Uterus (tissue), 3 donors: ENCODE measurements at regions not wholly inside any gene's neighbourhood (a gene's known extent, or its start where the extent isn't known, plus 50 kb on each side); places are given as distances from the start of the nearest gene placed in this dataset.

ENCODE experiments used
- DNase-seq, 2 donors: peaks; one replicate each; pipeline ENCODE4 v3.0.0-alpha.2; 2019 to 2020
- H3K27ac ChIP-seq, 2 donors: fragments of 200-600 bp; sonication (generic); 1 replicate in 1 of 2; 2 replicates in 1 of 2; pipeline ENCODE4 v1.5.1; 2016 to 2018
- H3K27me3 ChIP-seq, 2 donors: fragments of 200-600 bp; sonication (generic); one replicate each; pipeline ENCODE4 v1.5.1; 2018 to 2019; ENCODE audit warnings: control low read depth in 1 of 2
- H3K36me3 ChIP-seq, 2 donors: fragments of 200-600 bp; sonication (generic); one replicate each; pipeline ENCODE4 v1.5.1; 2019; ENCODE audit warnings: control low read depth in 1 of 2
- H3K4me1 ChIP-seq, 2 donors: fragments of 200-600 bp; sonication (generic); one replicate each; pipeline ENCODE4 v1.5.1; 2018 to 2019; ENCODE audit warnings: control low read depth in 1 of 2
- H3K4me3 ChIP-seq, 2 donors: fragments of 200-600 bp; sonication (generic); 1 replicate in 1 of 2; 2 replicates in 1 of 2; pipeline ENCODE4 v1.5.1; 2018 to 2019; ENCODE audit warnings: mild to moderate bottlenecking in 1 of 2
- H3K9me3 ChIP-seq, 2 donors: fragments of 200-600 bp; sonication (generic); one replicate each; pipeline ENCODE4 v1.5.1; 2019; ENCODE audit warnings: control low read depth in 1 of 2
- POLR2A ChIP-seq, 2 donors: fragments of 450-650 bp; IDR thresholded peaks; one replicate each; pipeline ENCODE4 v1.6.1; 2016; ENCODE audit warnings: antibody characterized with exemption in 2 of 2, mild to moderate bottlenecking in 1 of 2, moderate library complexity in 1 of 2
- intact Hi-C: fragments of 100-400 bp; cut with DNase I; formaldehyde crosslinking; loops from one replicate; pipeline ENCODE4 v1.15.1; 2023; ENCODE audit warnings: low total_unique reads
- TF ChIP-seq, protein P1 (sequence below), 4 experiments: fragments of 200-600 bp in 2 of 4; fragments of 450-650 bp in 2 of 4; sonication (generic) in 2 of 4; IDR thresholded peaks; one replicate each; pipeline ENCODE4 v1.5.1; 2016 to 2019; ENCODE audit warnings: antibody characterized with exemption in 4 of 4, mild to moderate bottlenecking in 2 of 4, moderate library complexity in 1 of 4
- donor health status: DM: yes; HTN: yes; CAD: no.

DNA sequence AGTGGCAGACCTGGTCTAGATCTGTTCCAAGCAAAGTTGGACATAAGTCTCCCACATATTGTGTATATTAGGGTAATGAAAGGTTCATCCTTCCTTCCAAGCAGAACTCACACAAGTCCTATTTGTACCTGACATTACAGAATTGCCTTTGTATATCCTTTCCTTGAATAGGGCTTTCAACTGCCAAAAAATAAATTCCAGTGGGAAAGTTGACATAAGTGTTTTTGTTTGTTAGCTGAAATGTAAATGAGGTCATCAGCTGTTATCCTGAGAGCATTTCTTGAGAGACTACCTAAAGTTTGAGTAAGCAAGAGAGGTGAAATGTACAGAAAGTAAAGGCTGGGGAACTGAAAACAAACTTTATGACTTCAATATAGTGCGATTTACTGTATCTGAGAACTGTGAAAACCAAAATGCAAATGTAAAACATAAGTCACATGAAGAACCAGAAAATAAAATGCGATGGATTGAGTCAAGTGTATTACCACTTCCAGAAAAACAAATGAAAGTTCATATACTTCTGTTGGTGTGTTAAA is 527.3 kb upstream of the SEMA3D start:
- no peak for TF ChIP-seq POLR2A (IDR thresholded peaks at IDR 0.05)
- TF ChIP-seq, protein P1, sequence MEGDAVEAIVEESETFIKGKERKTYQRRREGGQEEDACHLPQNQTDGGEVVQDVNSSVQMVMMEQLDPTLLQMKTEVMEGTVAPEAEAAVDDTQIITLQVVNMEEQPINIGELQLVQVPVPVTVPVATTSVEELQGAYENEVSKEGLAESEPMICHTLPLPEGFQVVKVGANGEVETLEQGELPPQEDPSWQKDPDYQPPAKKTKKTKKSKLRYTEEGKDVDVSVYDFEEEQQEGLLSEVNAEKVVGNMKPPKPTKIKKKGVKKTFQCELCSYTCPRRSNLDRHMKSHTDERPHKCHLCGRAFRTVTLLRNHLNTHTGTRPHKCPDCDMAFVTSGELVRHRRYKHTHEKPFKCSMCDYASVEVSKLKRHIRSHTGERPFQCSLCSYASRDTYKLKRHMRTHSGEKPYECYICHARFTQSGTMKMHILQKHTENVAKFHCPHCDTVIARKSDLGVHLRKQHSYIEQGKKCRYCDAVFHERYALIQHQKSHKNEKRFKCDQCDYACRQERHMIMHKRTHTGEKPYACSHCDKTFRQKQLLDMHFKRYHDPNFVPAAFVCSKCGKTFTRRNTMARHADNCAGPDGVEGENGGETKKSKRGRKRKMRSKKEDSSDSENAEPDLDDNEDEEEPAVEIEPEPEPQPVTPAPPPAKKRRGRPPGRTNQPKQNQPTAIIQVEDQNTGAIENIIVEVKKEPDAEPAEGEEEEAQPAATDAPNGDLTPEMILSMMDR (IDR thresholded peaks at IDR 0.05): no peak
- no peak for DNase-seq
- intact Hi-C loops: no loop called here
- no peaks in the 10 kb centered on the region for H3K9me3 ChIP-seq
- H3K27ac ChIP-seq: no peak overlapping the region
- no peak overlapping the region for H3K4me3 ChIP-seq
- H3K27me3 ChIP-seq: no peaks in the 10 kb centered on the region
- H3K4me1 ChIP-seq: no peaks in the 10 kb centered on the region
- no peaks in the 10 kb centered on the region for H3K36me3 ChIP-seq

- Histone ChIP-seq H3K27me3 (no peaks in the 10 kb centered on the region), H3K36me3 (no peaks in the 10 kb centered on the region), H3K9me3 (no peaks in the 10 kb centered on the region), H3K4me3 (no peak overlapping the region), H3K4me1 (no peaks in the 10 kb centered on the region), H3K27ac (no peak overlapping the region)
- no peak for DNase-seq
- no peak for TF ChIP-seq POLR2A (IDR thresholded peaks at IDR 0.05)
- TF ChIP-seq, protein P1 (IDR thresholded peaks at IDR 0.05): no peak
- intact Hi-C loops: no loop called here
These were observed 526.3 kb upstream of the SEMA3D start for GRCh38 chr7:85713171-85713570.

GRCh38 chr7:85711894-85712293 is 525.0 kb upstream of the SEMA3D start:
- no peak for TF ChIP-seq POLR2A (IDR thresholded peaks at IDR 0.05)
- TF ChIP-seq, protein P1 (IDR thresholded peaks at IDR 0.05): no peak
- H3K27me3 ChIP-seq: no peaks in the 10 kb centered on the region
- intact Hi-C loops: no loop called here
- no peak overlapping the region for H3K27ac ChIP-seq
- no peaks in the 10 kb centered on the region for H3K4me1 ChIP-seq
- H3K36me3 ChIP-seq: no peaks in the 10 kb centered on the region
- DNase-seq: no peak
- no peaks in the 10 kb centered on the region for H3K9me3 ChIP-seq
- no peak overlapping the region for H3K4me3 ChIP-seq

DNA sequence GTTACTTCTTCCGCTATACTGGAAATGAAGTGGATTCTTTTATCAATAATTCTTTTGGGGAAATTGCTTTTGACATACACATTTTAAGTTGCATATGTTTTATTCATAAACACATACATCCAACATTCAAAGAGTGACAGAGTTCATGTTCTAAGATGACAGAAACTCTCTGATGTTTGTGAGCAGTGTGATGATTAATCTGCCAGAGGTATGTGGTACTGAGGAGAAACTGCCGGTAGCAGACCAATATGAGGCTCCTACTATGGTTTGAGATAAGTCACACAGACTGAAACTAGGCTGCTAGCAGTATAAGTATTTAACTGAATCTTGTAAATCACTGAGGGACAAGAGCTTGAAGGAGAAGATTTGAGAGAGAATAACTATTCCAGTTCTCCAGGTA is 524.1 kb upstream of the SEMA3D start:
- Histone ChIP-seq H3K36me3 (no peaks in the 10 kb centered on the region), H3K4me3 (no peak overlapping the region), H3K27ac (no peak overlapping the region), H3K9me3 (no peaks in the 10 kb centered on the region), H3K27me3 (no peaks in the 10 kb centered on the region), H3K4me1 (no peaks in the 10 kb centered on the region)
- no peak for DNase-seq
- TF ChIP-seq, protein P1 (IDR thresholded peaks at IDR 0.05): no peak
- no peak for TF ChIP-seq POLR2A (IDR thresholded peaks at IDR 0.05)
- intact Hi-C loops: no loop called here

GRCh38 chr7:85708221-85708620 is 521.4 kb upstream of the SEMA3D start:
- TF ChIP-seq, protein P1 (IDR thresholded peaks at IDR 0.05): no peak
- no peak for TF ChIP-seq POLR2A (IDR thresholded peaks at IDR 0.05)
- no peak overlapping the region for H3K4me3 ChIP-seq
- no peaks in the 10 kb centered on the region for H3K9me3 ChIP-seq
- no peak for DNase-seq
- no peaks in the 10 kb centered on the region for H3K4me1 ChIP-seq
- H3K27ac ChIP-seq: no peak overlapping the region
- intact Hi-C loops: no loop called here
- no peaks in the 10 kb centered on the region for H3K27me3 ChIP-seq
- no peaks in the 10 kb centered on the region for H3K36me3 ChIP-seq
